H1 (cell line): ENCODE measurements at regions not wholly inside any gene's neighbourhood (a gene's known extent, or its start where the extent isn't known, plus 50 kb on each side); places are given as distances from the start of the nearest gene placed in this dataset.

ENCODE experiments used
- CTCF ChIA-PET: fragments of 300-600 bp; sonication (Branson Sonifier 250); formaldehyde crosslinking; loops from one replicate; lab custom pipeline; 2021; ENCODE audit not compliant: partially characterized antibody; lab: Charles Lee
- POLR2A ChIA-PET: fragments of 300-600 bp; sonication (Branson Sonifier 250); formaldehyde crosslinking; loops from one replicate; lab custom pipeline; 2021; ENCODE audit warnings: inconsistent platforms; ENCODE audit not compliant: partially characterized antibody; lab: Charles Lee
- DNase-seq, 2 experiments: peaks; one replicate each; pipeline versions ENCODE4 v3.0.0 to v3.0.0-alpha.2; 2010 to 2022; ENCODE audit warnings: low spot score in 2 of 2, low read depth in 1 of 2, mixed read lengths in 1 of 2
- FAIRE-seq: peaks from 2 replicates; lab custom pipeline; 2011; peaks lifted over from hg19 to GRCh38; lab: Jason Lieb, UNC
- H2AFZ ChIP-seq: 2 replicates; pipeline ENCODE4 v1.8.1; 2012; ENCODE audit warnings: low read length, inconsistent platforms
- H2AK5ac ChIP-seq: 2 replicates; pipeline ENCODE4 v1.6.1; 2013; ENCODE audit warnings: low read depth, low read length
- H2BK120ac ChIP-seq: replicated peaks from 2 replicates; pipeline ENCODE3; 2013; ENCODE audit warnings: low read depth, low read length, inconsistent platforms
- H2BK12ac ChIP-seq: 2 replicates; pipeline ENCODE4 v1.6.1; 2013; ENCODE audit warnings: low read depth, low read length
- H2BK15ac ChIP-seq: 2 replicates; pipeline ENCODE4 v1.6.1; 2013; ENCODE audit warnings: low read length
- H2BK20ac ChIP-seq: 2 replicates; pipeline ENCODE4 v1.6.1; 2013; ENCODE audit warnings: low read length
- H2BK5ac ChIP-seq: 2 replicates; pipeline ENCODE4 v1.6.1; 2013; ENCODE audit warnings: low read depth, low read length
- H3K14ac ChIP-seq: 2 replicates; pipeline ENCODE4 v1.6.1; 2013; ENCODE audit warnings: inconsistent platforms; ENCODE audit not compliant: insufficient read length
- H3K18ac ChIP-seq: 2 replicates; pipeline ENCODE4 v1.6.1; 2013; ENCODE audit warnings: low read length; ENCODE audit errors: extremely low read depth
- H3K23ac ChIP-seq: 2 replicates; pipeline ENCODE4 v1.6.1; 2013; ENCODE audit warnings: inconsistent platforms; ENCODE audit not compliant: insufficient read length
- H3K23me2 ChIP-seq: 2 replicates; pipeline ENCODE4 v1.6.1; 2013; ENCODE audit warnings: low read depth, low read length
- H3K27ac ChIP-seq: 2 replicates; pipeline ENCODE4 v1.6.1; 2011; ENCODE audit warnings: low read depth, low read length, inconsistent platforms
- H3K27me3 ChIP-seq, 4 experiments: replicated peaks in 1 of 4; 1 replicate in 1 of 4; 2 replicates in 3 of 4; pipeline versions ENCODE4 v1.6.1 to v1.8.1; 2011 to 2013; ENCODE audit warnings: low read length in 3 of 4, mild to moderate bottlenecking in 3 of 4, inconsistent platforms in 2 of 4, mixed read lengths in 2 of 4, moderate library complexity in 1 of 4; ENCODE audit not compliant: control insufficient read depth in 3 of 4, insufficient read depth in 3 of 4; ENCODE audit errors: extremely low read depth in 1 of 4
- H3K36me3 ChIP-seq, 4 experiments: 2 replicates each; pipeline versions ENCODE4 v1.6.1 to v1.8.1; 2011 to 2013; ENCODE audit warnings: mild to moderate bottlenecking in 4 of 4, low read length in 3 of 4, moderate library complexity in 2 of 4, control low read depth in 1 of 4, inconsistent platforms in 1 of 4; ENCODE audit not compliant: insufficient read depth in 4 of 4, control insufficient read depth in 2 of 4
- H3K4ac ChIP-seq: replicated peaks from 2 replicates; pipeline ENCODE3; 2013; ENCODE audit warnings: low read length, low read depth, mixed read lengths, inconsistent platforms; ENCODE audit not compliant: insufficient read length
- H3K4me1 ChIP-seq, 4 experiments: replicated peaks in 1 of 4; 1 replicate in 1 of 4; 2 replicates in 3 of 4; pipeline versions ENCODE4 v1.6.1 to v1.8.1; 2011 to 2013; ENCODE audit warnings: low read length in 3 of 4, inconsistent platforms in 2 of 4, mixed read lengths in 1 of 4; ENCODE audit not compliant: insufficient read depth in 4 of 4, control insufficient read depth in 3 of 4
- H3K4me2 ChIP-seq, 2 experiments: 2 replicates each; pipeline versions ENCODE4 v1.6.1 to v1.8.1; 2011 to 2013; ENCODE audit warnings: low read depth in 2 of 2, low read length in 2 of 2, control low read depth in 1 of 2, inconsistent platforms in 1 of 2, mild to moderate bottlenecking in 1 of 2; ENCODE audit not compliant: insufficient read depth in 1 of 2
- H3K4me3 ChIP-seq, 4 experiments: fragments of 200-600, 300-600 bp in 1 of 4; sonication (generic), shearing (Covaris generic), sonication (Bioruptor Twin) in 1 of 4; 2 replicates each; pipeline versions ENCODE4 v1.5.1 to v1.8.1; 2011 to 2016; ENCODE audit warnings: low read length in 4 of 4, low read depth in 3 of 4, control low read depth in 2 of 4, inconsistent platforms in 2 of 4, mild to moderate bottlenecking in 2 of 4, mixed read lengths in 1 of 4, moderate library complexity in 1 of 4; ENCODE audit not compliant: insufficient read depth in 2 of 4; ENCODE audit errors: extremely low read depth in 1 of 4
- H3K56ac ChIP-seq: replicated peaks from 2 replicates; pipeline ENCODE3; 2013; ENCODE audit warnings: low read depth, mild to moderate bottlenecking, mixed read lengths, low read length, inconsistent platforms; ENCODE audit not compliant: insufficient read length
- H3K79me1 ChIP-seq: 2 replicates; pipeline ENCODE4 v1.6.1; 2013; ENCODE audit warnings: low read depth, low read length, control low read depth
- H3K79me2 ChIP-seq, 2 experiments: 2 replicates each; pipeline versions ENCODE4 v1.6.1 to v1.8.1; 2012 to 2013; ENCODE audit warnings: low read length in 2 of 2, mild to moderate bottlenecking in 2 of 2, inconsistent platforms in 1 of 2; ENCODE audit not compliant: insufficient read depth in 2 of 2, control insufficient read depth in 1 of 2
- H3K9ac ChIP-seq, 4 experiments: replicated peaks in 1 of 4; 1 replicate in 1 of 4; 2 replicates in 3 of 4; pipeline versions ENCODE4 v1.6.1 to v1.8.1; 2011 to 2013; ENCODE audit warnings: low read depth in 3 of 4, low read length in 3 of 4, control low read depth in 2 of 4, mild to moderate bottlenecking in 2 of 4, moderate library complexity in 2 of 4, inconsistent platforms in 1 of 4; ENCODE audit errors: extremely low read depth in 1 of 4
- H3K9me3 ChIP-seq, 2 experiments: 2 replicates each; pipeline versions ENCODE4 v1.6.1 to v1.8.1; 2012 to 2013; ENCODE audit warnings: mild to moderate bottlenecking in 2 of 2, moderate library complexity in 2 of 2, control low read depth in 1 of 2, inconsistent platforms in 1 of 2, low read depth in 1 of 2, low read length in 1 of 2, mixed read lengths in 1 of 2; ENCODE audit not compliant: insufficient read depth in 2 of 2
- H4K20me1 ChIP-seq, 2 experiments: replicated peaks in 1 of 2; 2 replicates each; pipeline versions ENCODE3 to v1.8.1; 2011 to 2013; ENCODE audit warnings: inconsistent platforms in 2 of 2, low read length in 2 of 2, mild to moderate bottlenecking in 1 of 2; ENCODE audit not compliant: insufficient read depth in 2 of 2, control insufficient read depth in 1 of 2
- H4K5ac ChIP-seq: 2 replicates; pipeline ENCODE4 v1.6.1; 2013; ENCODE audit warnings: low read length, low read depth, mixed read lengths, inconsistent platforms; ENCODE audit not compliant: insufficient read length
- H4K8ac ChIP-seq: 2 replicates; pipeline ENCODE4 v1.8.0; 2013; ENCODE audit warnings: mild to moderate bottlenecking, moderate library complexity, low read length, inconsistent platforms; ENCODE audit not compliant: insufficient read depth; ENCODE audit errors: extremely low read depth
- H4K91ac ChIP-seq: replicated peaks from 2 replicates; pipeline ENCODE3; 2013; ENCODE audit warnings: low read length, mixed read lengths, inconsistent platforms; ENCODE audit not compliant: insufficient read length
- ASH2L ChIP-seq: fragments of 200-600, 300-600 bp; sonication (generic); IDR thresholded peaks from one replicate; pipeline ENCODE4 v1.7.1; 2017; ENCODE audit warnings: low read length
- BACH1 ChIP-seq: IDR thresholded peaks from 2 replicates; pipeline ENCODE4 v1.6.1; 2012; ENCODE audit warnings: low read length, improper control_type of control experiment
- CEBPB ChIP-seq: IDR thresholded peaks from 2 replicates; pipeline ENCODE4 v1.6.1; 2012; ENCODE audit warnings: low read depth, low read length
- POLR2AphosphoS5 ChIP-seq: IDR thresholded peaks from 2 replicates; pipeline ENCODE4 v1.6.1; 2011; ENCODE audit warnings: low read depth, low read length
- RNF2 ChIP-seq: fragments of 200-900, 300-1000 bp; sonication (generic); IDR thresholded peaks from 2 replicates; pipeline ENCODE4 v1.7.1; 2016; ENCODE audit warnings: borderline replicate concordance, low read depth, mild to moderate bottlenecking, antibody characterized with exemption, low read length; ENCODE audit not compliant: poor library complexity, severe bottlenecking; ENCODE audit errors: missing control alignments
- SAP30 ChIP-seq: fragments of 300-600 bp; sonication (generic); IDR thresholded peaks from 2 replicates; pipeline ENCODE4 v1.7.1; 2012; ENCODE audit warnings: low read length, moderate library complexity, mild to moderate bottlenecking, inconsistent platforms; ENCODE audit not compliant: insufficient read depth, insufficient replicate concordance
- SIRT6 ChIP-seq: IDR thresholded peaks from one replicate; pipeline ENCODE4 v1.7.1; 2012; ENCODE audit warnings: low read length, inconsistent platforms
- SRF ChIP-seq: IDR thresholded peaks from 2 replicates; pipeline ENCODE4 v1.6.1; 2011; ENCODE audit warnings: mild to moderate bottlenecking, low read depth, low read length, moderate library complexity
- TAF7 ChIP-seq: optimal IDR thresholded peaks from 2 replicates; pipeline ENCODE3; 2011; ENCODE audit warnings: low read depth, mild to moderate bottlenecking, inconsistent platforms, low read length, moderate library complexity, borderline replicate concordance
- USF2 ChIP-seq: IDR thresholded peaks from 2 replicates; pipeline ENCODE4 v1.6.1; 2011; ENCODE audit warnings: low read length, improper control_type of control experiment
- YY1 ChIP-seq: IDR thresholded peaks from 2 replicates; pipeline ENCODE4 v1.6.1; 2011; ENCODE audit warnings: low read depth, mild to moderate bottlenecking, low read length
- WGBS, 2 experiments: shearing (Covaris generic) in 1 of 2; methylation state at CpG; one replicate each; pipeline versions ENCODE4 v1.1.6 to v1.1.7; 2013 to 2015; ENCODE audit warnings: low lambda C conversion rate in 2 of 2, mixed read lengths in 2 of 2, inconsistent platforms in 1 of 2, low coverage in 1 of 2, missing lambda C conversion rate in 1 of 2; ENCODE audit not compliant: insufficient replicate concordance in 2 of 2, insufficient coverage in 1 of 2, insufficient read length in 1 of 2; ENCODE audit errors: extremely low coverage in 1 of 2, missing lambda C conversion rate in 1 of 2; 5-methylcytosine and 5-hydroxymethylcytosine counted together

DNA sequence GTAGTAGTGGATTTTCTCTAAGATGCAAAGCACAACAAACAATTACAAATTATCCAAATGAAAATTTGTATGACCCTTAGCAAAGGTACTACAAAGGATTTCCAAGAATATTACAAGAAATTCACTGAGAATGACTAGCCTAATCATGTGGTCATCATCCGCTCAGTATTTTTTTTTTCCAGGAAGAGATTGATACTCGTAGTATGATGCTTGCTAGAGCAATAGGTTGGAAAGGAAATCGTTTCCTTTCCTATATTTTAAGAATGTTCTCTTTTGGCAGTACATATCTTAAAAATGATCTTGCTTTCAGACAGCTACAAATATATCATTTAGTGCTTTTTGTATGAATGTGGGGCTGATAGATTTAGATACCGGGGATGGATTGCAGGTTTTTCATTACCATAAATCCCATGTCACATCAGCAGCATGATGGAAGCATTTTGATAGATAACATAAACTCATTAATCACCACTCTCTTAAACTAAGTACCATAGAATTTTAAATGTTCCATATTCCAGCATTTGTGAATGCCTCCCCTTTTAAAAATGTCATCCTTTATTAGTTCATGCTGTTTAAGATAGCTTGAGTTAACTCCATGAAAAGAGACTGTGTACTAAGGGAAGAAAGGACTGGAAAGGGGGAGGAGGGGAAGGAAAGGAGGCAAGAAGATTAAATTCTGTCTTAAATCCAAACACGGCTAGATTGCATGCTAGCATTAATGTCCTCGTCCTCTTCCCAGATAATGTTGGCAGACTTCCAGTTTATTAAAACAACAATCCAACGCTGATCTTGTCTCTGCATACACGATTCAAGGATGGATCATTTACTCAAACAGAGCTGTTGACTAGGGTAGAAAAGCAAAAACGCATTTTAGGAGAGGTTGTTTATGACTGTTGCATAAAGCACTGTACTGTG is 311.7 kb upstream of the ZNF608 start:
- Histone ChIP-seq H4K91ac (no peak overlapping the region), H3K27me3 (no peaks in the 10 kb centered on the region), H4K5ac (no peak overlapping the region), H3K14ac (no peak overlapping the region), H2BK5ac (no peak overlapping the region; the same call in 1 of the 2 replicates), H3K4me3 (peak overlapping the region in 1 of 4 experiments; percentile 20; a peak in 1 of 8 replicates), H3K56ac (no peak overlapping the region), H3K36me3 (no peaks in the 10 kb centered on the region), H3K18ac (no peak overlapping the region), H3K9ac (no peak overlapping the region), H2BK120ac (peak overlapping the region; percentile 2), H2BK15ac (no peak overlapping the region), H2AK5ac (no peak overlapping the region), H3K4me2 (peak overlapping the region in 1 of 2 experiments; percentile 31; a peak in 2 of 4 replicates), H3K79me1 (no peaks in the 10 kb centered on the region), H2BK20ac (no peak overlapping the region; the same call in 1 of the 2 replicates), H3K79me2 (no peaks in the 10 kb centered on the region), H3K9me3 (no peaks in the 10 kb centered on the region), H4K20me1 (no peaks in the 10 kb centered on the region), H3K4me1 (peaks cover 6 to 34% (median 17%) of the 10 kb centered on the region in 4 experiments; a peak in 5 of 7 replicates), H4K8ac (no peak overlapping the region), H3K27ac (no peak overlapping the region), H3K4ac (no peak overlapping the region), H2BK12ac (no peak overlapping the region), H3K23me2 (no peaks in the 10 kb centered on the region), H2AFZ (no peak overlapping the region), H3K23ac (no peak overlapping the region)
- DNase-seq (no peak), FAIRE-seq (no peak)
- POLR2A ChIA-PET = no interaction called here
- 52% methylated on average over 9 of the region's 9 CpGs; no CpG with 5 or more reads in 1 of the 2 experiments for WGBS, 2 experiments
- CTCF ChIA-PET = interaction anchor here (0.6 to 1.1 kb wide), 4 partner anchors 66 to 353 kb away, joined by 3 read pairs; no protein-coding TSS in a partner anchor
- no peak for TF ChIP-seq POLR2AphosphoS5
- no peak for TF ChIP-seq USF2
- TF ChIP-seq BACH1 = no peak
- no peak for TF ChIP-seq SAP30
- TF ChIP-seq SRF = no peak
- no peak for TF ChIP-seq ASH2L
- TF ChIP-seq RNF2 = no peak
- no peak for TF ChIP-seq SIRT6
- no peak for TF ChIP-seq TAF7
- no peak for TF ChIP-seq CEBPB
- TF ChIP-seq YY1 = no peak
